ENCODE measurements at regions not wholly inside any gene's neighbourhood (a gene's known extent, or its start where the extent isn't known, plus 50 kb on each side); places are given as distances from the start of the nearest gene placed in this dataset.

- in situ Hi-C loops (cut with HindIII; ENCODE audit: low pct_unique_long_range_greater_than_20kb, low sequenced_read_pairs), result no loop called here
- no peak for DNase-seq (ENCODE audit: low read depth, low spot score)
Measured at GRCh38 chr2:143981428-143981827, 538.5 kb downstream of the ZEB2 start.

GRCh38 chr2:143977356-143977755 lies 542.6 kb downstream of the ZEB2 start:
- in situ Hi-C loops (cut with HindIII; ENCODE audit: low pct_unique_long_range_greater_than_20kb, low sequenced_read_pairs), result no loop called here
- DNase-seq (ENCODE audit: low read depth, low spot score), result no peak

- in situ Hi-C loops (cut with HindIII; ENCODE audit: low pct_unique_long_range_greater_than_20kb, low sequenced_read_pairs), result no loop called here
- peak; percentile 74 for DNase-seq (ENCODE audit: low read depth, low spot score)
Measured at GRCh38 chr2:143975216-143975615, 544.7 kb downstream of the ZEB2 start.

GRCh38 chr2:143974262-143974661 lies 545.7 kb downstream of the ZEB2 start:
- no peak for DNase-seq (ENCODE audit: low read depth, low spot score)
- in situ Hi-C loops (cut with HindIII; ENCODE audit: low pct_unique_long_range_greater_than_20kb, low sequenced_read_pairs), result no loop called here

- in situ Hi-C loops (cut with HindIII; ENCODE audit: low pct_unique_long_range_greater_than_20kb, low sequenced_read_pairs), result no loop called here
Measured at GRCh38 chr2:143968860-143969259, 551.1 kb downstream of the ZEB2 start.

GRCh38 chr2:143968360-143968759 lies 551.6 kb downstream of the ZEB2 start:
- in situ Hi-C loops (cut with HindIII; ENCODE audit: low pct_unique_long_range_greater_than_20kb, low sequenced_read_pairs), result no loop called here
- DNase-seq (ENCODE audit: low read depth, low spot score), result no peak

More at GRCh38 chr2:143968860-143969259, 551.1 kb downstream of the ZEB2 start:
- no peak for DNase-seq (ENCODE audit: low read depth, low spot score)

GRCh38 chr2:143965493-143966164 lies 554.3 kb downstream of the ZEB2 start:
- DNase-seq (ENCODE audit: low read depth, low spot score), result no peak
- in situ Hi-C loops (cut with HindIII; ENCODE audit: low pct_unique_long_range_greater_than_20kb, low sequenced_read_pairs), result no loop called here

GRCh38 chr2:143964891-143965290 lies 555.0 kb downstream of the ZEB2 start:
- no peak for DNase-seq (ENCODE audit: low read depth, low spot score)
- in situ Hi-C loops (cut with HindIII; ENCODE audit: low pct_unique_long_range_greater_than_20kb, low sequenced_read_pairs), result no loop called here

- no peak for DNase-seq (ENCODE audit: low read depth, low spot score)
- in situ Hi-C loops (cut with HindIII; ENCODE audit: low pct_unique_long_range_greater_than_20kb, low sequenced_read_pairs), result no loop called here
Measured at GRCh38 chr2:143960177-143960576, 559.7 kb downstream of the ZEB2 start.

GRCh38 chr2:143957321-143957720 lies 562.6 kb downstream of the ZEB2 start:
- in situ Hi-C loops (cut with HindIII; ENCODE audit: low pct_unique_long_range_greater_than_20kb, low sequenced_read_pairs), result no loop called here
- DNase-seq (ENCODE audit: low read depth, low spot score), result no peak

GRCh38 chr2:143955401-143956065 lies 564.4 kb downstream of the ZEB2 start:
- no peak for DNase-seq (ENCODE audit: low read depth, low spot score)
- in situ Hi-C loops (cut with HindIII; ENCODE audit: low pct_unique_long_range_greater_than_20kb, low sequenced_read_pairs), result no loop called here

- in situ Hi-C loops (cut with HindIII; ENCODE audit: low pct_unique_long_range_greater_than_20kb, low sequenced_read_pairs), result no loop called here
- no peak for DNase-seq (ENCODE audit: low read depth, low spot score)
Measured at GRCh38 chr2:143954844-143955243, 565.1 kb downstream of the ZEB2 start.

- DNase-seq (ENCODE audit: low read depth, low spot score), result no peak
- in situ Hi-C loops (cut with HindIII; ENCODE audit: low pct_unique_long_range_greater_than_20kb, low sequenced_read_pairs), result no loop called here
Measured at GRCh38 chr2:143954186-143954585, 565.7 kb downstream of the ZEB2 start.

GRCh38 chr2:143953451-143954030 lies 566.4 kb downstream of the ZEB2 start:
- in situ Hi-C loops (cut with HindIII; ENCODE audit: low pct_unique_long_range_greater_than_20kb, low sequenced_read_pairs), result no loop called here
- no peak for DNase-seq (ENCODE audit: low read depth, low spot score)

- in situ Hi-C loops (cut with HindIII; ENCODE audit: low pct_unique_long_range_greater_than_20kb, low sequenced_read_pairs), result no loop called here
- no peak for DNase-seq (ENCODE audit: low read depth, low spot score)
Measured at GRCh38 chr2:143952536-143952935, 567.4 kb downstream of the ZEB2 start.

GRCh38 chr2:143950704-143951103 lies 569.2 kb downstream of the ZEB2 start:
- in situ Hi-C loops (cut with HindIII; ENCODE audit: low pct_unique_long_range_greater_than_20kb, low sequenced_read_pairs), result no loop called here
- DNase-seq (ENCODE audit: low read depth, low spot score), result no peak

GRCh38 chr2:143949121-143949848 lies 570.6 kb downstream of the ZEB2 start:
- no peak for DNase-seq (ENCODE audit: low read depth, low spot score)
- in situ Hi-C loops (cut with HindIII; ENCODE audit: low pct_unique_long_range_greater_than_20kb, low sequenced_read_pairs), result no loop called here

GRCh38 chr2:143948710-143949109 lies 571.2 kb downstream of the ZEB2 start:
- no peak for DNase-seq (ENCODE audit: low read depth, low spot score)
- in situ Hi-C loops (cut with HindIII; ENCODE audit: low pct_unique_long_range_greater_than_20kb, low sequenced_read_pairs), result no loop called here

Measured in SK-MEL-5 (cell line).